ENCODE measurements at regions not wholly inside any gene's neighbourhood (a gene's known extent, or its start where the extent isn't known, plus 50 kb on each side); places are given as distances from the start of the nearest gene placed in this dataset.

GRCh38 chr9:99299211-99300102 lies 77.4 kb downstream of the SEC61B start:
- no peak for TF ChIP-seq ZNF225 (CRISPR knock-in tag; IDR thresholded peaks at IDR 0.05)
- TF ChIP-seq TAF1 (CRISPR knock-in tag; IDR thresholded peaks at IDR 0.05) = no peak
- no peak for TF ChIP-seq ZFX (CRISPR knock-in tag; IDR thresholded peaks at IDR 0.05; ENCODE audit: low read depth)
- TF ChIP-seq ZSCAN30 (CRISPR knock-in tag; IDR thresholded peaks at IDR 0.05) = no peak
- TF ChIP-seq CBX5 (CRISPR knock-in tag; IDR thresholded peaks at IDR 0.05; ENCODE audit: borderline replicate concordance) = no peak
- no peak for TF ChIP-seq RFXAP (CRISPR knock-in tag; IDR thresholded peaks at IDR 0.05; ENCODE audit: borderline replicate concordance)
- TF ChIP-seq UBTF (CRISPR knock-in tag; IDR thresholded peaks at IDR 0.05) = no peak
- TF ChIP-seq DPF2 (CRISPR knock-in tag; IDR thresholded peaks at IDR 0.05; ENCODE audit: borderline replicate concordance, low read depth) = no peak
